Liver (tissue), 8 donors: ENCODE measurements at regions not wholly inside any gene's neighbourhood (a gene's known extent, or its start where the extent isn't known, plus 50 kb on each side); places are given as distances from the start of the nearest gene placed in this dataset.

Experiments used
- DNase-seq: peaks from one replicate; pipeline ENCODE4 v3.0.0-alpha.2; 2017; ENCODE audit warnings: low spot score
- H3K27ac ChIP-seq, 2 donors: one replicate each; pipeline ENCODE4 v1.7.0; 2013; ENCODE audit warnings: inconsistent platforms in 2 of 2, low read length in 2 of 2, control low read depth in 1 of 2, low read depth in 1 of 2, mild to moderate bottlenecking in 1 of 2
- H3K27me3 ChIP-seq, 4 donors: one replicate each; pipeline versions ENCODE4 v1.6.1 to v1.7.0; 2013; ENCODE audit warnings: low read length in 3 of 4, inconsistent platforms in 1 of 4, mild to moderate bottlenecking in 1 of 4, moderate library complexity in 1 of 4; ENCODE audit not compliant: control insufficient read depth in 4 of 4, insufficient read depth in 4 of 4
- H3K36me3 ChIP-seq, 4 donors: one replicate each; pipeline versions ENCODE4 v1.6.1 to v1.7.0; 2013; ENCODE audit warnings: low read length in 3 of 4, mild to moderate bottlenecking in 3 of 4, low read depth in 1 of 4, moderate library complexity in 1 of 4; ENCODE audit not compliant: control insufficient read depth in 4 of 4, insufficient read depth in 3 of 4
- H3K4me1 ChIP-seq, 4 donors: one replicate each; pipeline versions ENCODE4 v1.6.1 to v1.7.0; 2013; ENCODE audit warnings: low read length in 3 of 4, mild to moderate bottlenecking in 3 of 4, moderate library complexity in 1 of 4; ENCODE audit not compliant: control insufficient read depth in 4 of 4, insufficient read depth in 4 of 4
- H3K4me3 ChIP-seq, 3 donors: one replicate each; pipeline versions ENCODE4 v1.6.1 to v1.7.0; 2013; ENCODE audit warnings: low read length in 3 of 3, control low read depth in 1 of 3, low read depth in 1 of 3, mild to moderate bottlenecking in 1 of 3
- H3K9ac ChIP-seq, 2 donors: one replicate each; pipeline ENCODE4 v1.7.0; 2013; ENCODE audit warnings: low read length in 2 of 2, mild to moderate bottlenecking in 2 of 2, moderate library complexity in 2 of 2, control low read depth in 1 of 2, low read depth in 1 of 2
- H3K9me3 ChIP-seq, 4 donors: one replicate each; pipeline versions ENCODE4 v1.6.1 to v1.7.0; 2013; ENCODE audit warnings: low read length in 3 of 4; ENCODE audit not compliant: control insufficient read depth in 4 of 4
- ATF3 ChIP-seq: IDR thresholded peaks from 2 replicates; pipeline ENCODE4 v1.6.1; 2016; ENCODE audit warnings: antibody characterized with exemption
- CTCF ChIP-seq: fragments of 150-350 bp; IDR thresholded peaks from 2 replicates; pipeline ENCODE4 v1.5.1; 2017; ENCODE audit warnings: improper control_type of control experiment, low read depth, low read length; ENCODE audit not compliant: missing input control
- EGR1 ChIP-seq, 2 donors: IDR thresholded peaks; 2 replicates each; pipeline ENCODE4 v1.6.1; 2016 to 2018; ENCODE audit warnings: antibody characterized with exemption in 2 of 2, low read depth in 2 of 2
- FOXA1 ChIP-seq: IDR thresholded peaks from 2 replicates; pipeline ENCODE4 v1.6.1; 2016; ENCODE audit warnings: antibody characterized with exemption
- HNF4G ChIP-seq: IDR thresholded peaks from 2 replicates; pipeline ENCODE4 v1.6.1; 2016; ENCODE audit warnings: antibody characterized with exemption
- JUND ChIP-seq, 2 donors: IDR thresholded peaks; 2 replicates each; pipeline ENCODE4 v1.6.1; 2016; ENCODE audit warnings: antibody characterized with exemption in 2 of 2
- MAX ChIP-seq: IDR thresholded peaks from 2 replicates; pipeline ENCODE4 v1.6.1; 2016; ENCODE audit warnings: antibody characterized with exemption
- NR2F2 ChIP-seq: IDR thresholded peaks from 2 replicates; pipeline ENCODE4 v1.6.1; 2016; ENCODE audit warnings: antibody characterized with exemption
- REST ChIP-seq: IDR thresholded peaks from 2 replicates; pipeline ENCODE4 v1.6.1; 2016; ENCODE audit warnings: antibody characterized with exemption, mild to moderate bottlenecking
- RXRA ChIP-seq, 2 donors: IDR thresholded peaks; 2 replicates each; pipeline ENCODE4 v1.6.1; 2017 to 2018; ENCODE audit warnings: antibody characterized with exemption in 2 of 2, mild to moderate bottlenecking in 1 of 2
- YY1 ChIP-seq: IDR thresholded peaks from 2 replicates; pipeline ENCODE4 v1.6.1; 2016; ENCODE audit warnings: antibody characterized with exemption, mild to moderate bottlenecking
- ZBTB33 ChIP-seq: IDR thresholded peaks from 2 replicates; pipeline ENCODE4 v1.6.1; 2016; ENCODE audit warnings: antibody characterized with exemption
- WGBS: extraction: QIAGEN DNeasy Blood & Tissue Kit; methylation state at CpG from one replicate; pipeline ENCODE4 v1.1.7; 2013; 5-methylcytosine and 5-hydroxymethylcytosine counted together
- donor health status: healthy.
- donor health status: healthy.
- donor health status: healthy.
- donor health status: healthy.
- donor health status: healthy.

- no peak for DNase-seq
- no peak overlapping the region for H3K27ac ChIP-seq
- no peaks in the 10 kb centered on the region for H3K4me1 ChIP-seq
Measured at GRCh38 chr7:21345361-21345760, 82.5 kb upstream of the SP4 start.

GRCh38 chr7:21346297-21346696 lies 81.6 kb upstream of the SP4 start:
- H3K9ac ChIP-seq = no peak overlapping the region
- H3K27ac ChIP-seq = no peak overlapping the region
- H3K36me3 ChIP-seq = no peaks in the 10 kb centered on the region
- no peaks in the 10 kb centered on the region for H3K4me1 ChIP-seq
- TF ChIP-seq HNF4G (no peak), JUND (IDR thresholded peaks at IDR 0.05) (no peak), NR2F2 (no peak), RXRA (IDR thresholded peaks at IDR 0.05) (no peak), FOXA1 (no peak), YY1 (no peak), CTCF (no peak), ZBTB33 (no peak)
- H3K4me3 ChIP-seq = no peak overlapping the region
- H3K27me3 ChIP-seq = peaks cover 0 to 6% (median 2%) of the 10 kb centered on the region in 4 donors
- no peaks in the 10 kb centered on the region for H3K9me3 ChIP-seq
- no peak for DNase-seq

More at GRCh38 chr7:21345361-21345760, 82.5 kb upstream of the SP4 start:
- Histone ChIP-seq H3K9me3 (no peaks in the 10 kb centered on the region), H3K4me3 (no peak overlapping the region), H3K9ac (no peak overlapping the region), H3K27me3 (peaks cover 0 to 6% (median 0%) of the 10 kb centered on the region in 4 donors), H3K36me3 (no peaks in the 10 kb centered on the region)
- TF ChIP-seq EGR1 (IDR thresholded peaks at IDR 0.05; ENCODE audit: low read depth in 2 of 2) (no peak), MAX (no peak), REST (no peak), ATF3 (no peak), YY1 (no peak)
- 72% methylated on average over 9 of the region's 9 CpGs for WGBS
